GM19372 (cell line): ENCODE measurements at regions not wholly inside any gene's neighbourhood (a gene's known extent, or its start where the extent isn't known, plus 50 kb on each side); places are given as distances from the start of the nearest gene placed in this dataset.
"Not testable (repeated sequence)": the region's sequence is repeated elsewhere in the genome, so short reads cannot be mapped to it uniquely, and the experiment has no call there.

Source experiments
- ATAC-seq: cut with Tn5 transposase; IDR thresholded peaks from one replicate; pipeline ENCODE4 v1.9.1; 2021; ENCODE audit warnings: mild to moderate bottlenecking, low read depth, moderate library complexity; ENCODE audit not compliant: unreplicated experiment

DNA sequence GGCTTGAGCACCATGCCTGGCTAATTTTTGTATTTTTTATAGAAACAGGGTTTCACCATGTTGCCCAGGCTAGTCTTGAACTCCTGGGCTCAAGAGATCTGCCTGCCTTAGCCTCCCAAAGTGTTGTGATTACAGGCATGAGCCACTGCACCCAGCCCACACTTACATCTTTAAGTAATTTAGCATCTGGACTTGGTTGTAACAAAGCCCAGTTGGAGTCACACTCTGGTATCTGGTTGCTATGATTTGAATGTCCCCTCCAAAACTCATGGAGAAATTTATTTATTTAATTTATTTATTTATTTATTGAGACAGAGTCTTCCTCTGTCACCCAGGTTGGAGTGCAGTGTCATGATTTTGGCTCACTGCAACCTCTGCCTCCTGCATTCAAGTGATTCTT lies 52.7 kb upstream of the TSC22D1 start:
- not testable (repeated sequence) for ATAC-seq

DNA sequence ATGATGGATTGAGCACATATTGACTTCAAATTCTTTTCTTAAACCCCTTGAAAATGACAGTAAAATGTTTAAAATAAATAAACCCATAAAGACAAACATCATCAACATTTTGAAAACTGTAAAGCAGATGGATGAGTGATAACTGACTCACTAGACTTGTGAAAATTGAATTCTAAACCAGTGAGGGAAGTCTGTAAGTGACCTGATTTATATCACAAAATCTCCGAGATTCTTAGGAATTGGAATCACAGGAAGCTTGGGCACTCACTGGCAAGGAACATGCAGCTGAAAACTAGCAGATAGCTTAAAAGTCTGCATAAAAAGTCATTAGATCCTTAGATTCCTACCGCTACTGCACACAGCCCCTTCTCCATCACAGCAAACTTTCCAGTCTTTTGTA lies 51.3 kb upstream of the TSC22D1 start:
- ATAC-seq, result no peak

GRCh38 chr13:44626176-44626575 lies 50.0 kb upstream of the TSC22D1 start:
- no peak for ATAC-seq
